ENCODE measurements at regions not wholly inside any gene's neighbourhood (a gene's known extent, or its start where the extent isn't known, plus 50 kb on each side); places are given as distances from the start of the nearest gene placed in this dataset.

DNA sequence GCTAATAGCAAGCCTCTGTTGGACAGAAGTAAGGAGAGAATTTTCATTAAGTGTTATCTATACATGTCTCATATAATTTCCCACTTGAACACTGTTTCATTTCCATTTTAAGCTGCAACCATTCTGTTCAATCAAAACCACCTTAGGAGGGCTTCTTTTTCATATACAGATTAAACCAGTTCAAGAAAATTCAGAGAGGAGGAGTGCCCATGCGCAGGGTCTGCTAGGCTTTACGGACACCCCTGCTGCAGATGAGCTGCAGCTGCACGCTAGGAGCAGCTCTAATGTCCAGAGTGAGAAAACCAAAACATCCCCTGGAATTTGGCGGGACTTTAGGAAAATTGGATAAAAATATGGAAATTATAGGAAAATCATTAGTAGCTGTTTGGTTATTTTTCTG, 541.0 kb downstream of the SPRY1 start:
- no peak for DNase-seq (ENCODE audit: low read depth, low spot score)

DNA sequence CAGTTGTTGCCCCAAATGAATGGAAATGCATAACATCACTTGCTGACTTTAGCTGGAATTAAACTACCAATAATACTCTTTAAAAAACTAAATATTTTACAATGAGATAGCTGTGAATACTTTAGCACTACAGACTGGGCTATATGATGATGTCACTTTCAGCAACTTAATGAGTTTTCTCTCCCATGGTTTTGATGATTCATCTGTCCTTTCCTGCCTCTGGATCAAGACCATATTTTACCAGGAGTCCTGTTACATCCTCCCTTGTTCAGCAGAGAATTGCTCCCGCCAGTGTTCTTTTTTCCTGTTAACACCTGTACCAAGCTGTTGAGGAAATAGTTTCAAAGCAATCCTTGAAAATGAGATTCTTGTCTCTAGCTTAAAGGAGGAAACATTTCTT, 543.0 kb downstream of the SPRY1 start:
- peak; percentile 29 for DNase-seq (ENCODE audit: low read depth, low spot score)

DNA sequence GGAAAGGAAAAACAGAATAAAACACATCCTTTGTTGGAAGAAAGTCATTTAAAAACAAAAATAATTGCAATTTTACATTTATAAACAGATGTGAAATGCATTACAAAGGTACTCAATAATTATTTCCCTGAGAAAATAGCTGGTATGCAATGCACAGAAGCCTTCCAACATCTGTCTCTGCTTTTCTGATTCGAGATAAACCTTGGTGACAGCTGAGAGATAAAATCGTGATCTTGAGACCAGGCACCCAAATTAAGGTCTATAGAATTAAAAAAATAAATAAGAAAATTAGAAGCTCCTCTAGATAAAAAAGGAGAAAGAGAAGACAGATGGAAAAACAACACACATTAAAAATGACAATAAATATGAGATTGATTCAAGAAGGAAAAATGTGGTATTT, 544.0 kb downstream of the SPRY1 start:
- no peak for DNase-seq (ENCODE audit: low read depth, low spot score)

DNA sequence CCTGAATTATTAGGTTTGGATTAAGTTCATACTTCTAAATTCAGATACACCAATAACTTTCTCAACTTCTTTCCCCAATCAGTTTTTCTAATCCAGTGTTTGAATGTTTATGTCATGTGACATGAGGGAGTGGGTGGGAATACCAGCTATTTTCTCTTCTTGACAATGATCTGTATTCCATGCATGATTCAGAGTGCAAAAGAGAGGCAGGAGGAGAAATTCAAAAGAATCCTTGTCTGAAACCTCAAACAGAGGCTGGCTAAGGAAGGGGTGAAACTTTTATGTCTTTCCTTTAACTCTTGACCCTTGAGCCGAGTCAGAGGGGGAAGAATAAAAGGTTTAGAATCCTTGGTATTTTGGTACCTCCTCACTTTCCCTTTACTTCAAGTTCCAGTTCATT, 544.7 kb downstream of the SPRY1 start:
- DNase-seq (ENCODE audit: low read depth, low spot score) = no peak

DNA sequence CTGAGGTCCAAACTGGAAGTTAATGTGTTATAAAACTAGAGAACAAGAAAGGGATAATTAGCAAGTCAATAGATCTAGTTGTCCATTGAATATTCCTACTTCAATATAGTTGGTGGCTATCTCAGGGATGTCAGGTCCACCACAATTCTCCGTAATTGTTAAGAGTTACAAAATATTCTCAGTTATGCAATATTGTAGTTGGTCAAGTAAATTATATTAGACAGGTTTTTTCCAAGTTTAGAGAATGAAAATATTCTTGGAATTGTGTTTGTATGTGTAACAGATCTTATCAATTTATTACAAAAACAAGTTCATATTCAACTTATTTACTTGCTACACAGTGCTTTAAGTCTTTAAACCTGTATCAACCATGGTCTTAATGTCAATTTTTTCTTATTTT, 547.4 kb downstream of the SPRY1 start:
- DNase-seq (ENCODE audit: low read depth, low spot score) = no peak

DNA sequence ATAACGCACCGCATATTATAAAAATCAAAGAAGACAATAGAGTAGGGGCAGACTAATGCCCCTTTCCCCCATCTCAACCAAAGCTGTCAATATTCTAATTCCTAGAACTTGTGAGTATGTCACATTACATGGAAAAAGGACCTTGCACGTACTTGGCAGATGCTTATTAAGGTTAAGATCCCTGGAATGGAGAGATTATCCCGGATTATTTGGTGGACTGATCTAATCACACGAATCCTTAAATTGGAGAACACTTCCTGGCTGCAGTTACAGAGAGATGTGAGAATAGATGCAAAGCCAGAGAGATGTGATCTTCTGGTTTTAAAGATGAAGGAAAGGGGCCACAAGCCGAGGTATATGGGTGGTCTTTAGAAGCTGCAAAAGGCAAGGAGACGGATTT, 548.7 kb downstream of the SPRY1 start:
- no peak for DNase-seq (ENCODE audit: low read depth, low spot score)

DNA sequence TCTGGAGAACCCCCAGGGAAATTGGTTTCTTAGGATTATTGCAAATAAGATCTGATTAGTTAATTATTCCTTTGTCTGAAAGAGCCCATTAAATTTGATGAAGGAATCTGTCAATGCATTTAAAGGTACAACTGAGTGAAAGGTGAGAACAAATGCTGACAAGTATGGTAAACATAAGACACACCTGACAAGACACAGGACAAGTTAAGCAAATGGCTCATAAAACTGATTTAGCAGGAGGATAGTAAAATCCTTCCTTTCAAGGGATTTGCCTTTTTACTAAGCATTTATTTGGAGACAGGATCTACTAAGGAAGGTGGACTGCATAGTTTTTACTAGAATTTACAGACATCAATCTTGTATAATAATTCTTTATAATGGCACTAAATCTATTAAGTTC, 553.9 kb downstream of the SPRY1 start:
- no peak for DNase-seq (ENCODE audit: low read depth, low spot score)

DNA sequence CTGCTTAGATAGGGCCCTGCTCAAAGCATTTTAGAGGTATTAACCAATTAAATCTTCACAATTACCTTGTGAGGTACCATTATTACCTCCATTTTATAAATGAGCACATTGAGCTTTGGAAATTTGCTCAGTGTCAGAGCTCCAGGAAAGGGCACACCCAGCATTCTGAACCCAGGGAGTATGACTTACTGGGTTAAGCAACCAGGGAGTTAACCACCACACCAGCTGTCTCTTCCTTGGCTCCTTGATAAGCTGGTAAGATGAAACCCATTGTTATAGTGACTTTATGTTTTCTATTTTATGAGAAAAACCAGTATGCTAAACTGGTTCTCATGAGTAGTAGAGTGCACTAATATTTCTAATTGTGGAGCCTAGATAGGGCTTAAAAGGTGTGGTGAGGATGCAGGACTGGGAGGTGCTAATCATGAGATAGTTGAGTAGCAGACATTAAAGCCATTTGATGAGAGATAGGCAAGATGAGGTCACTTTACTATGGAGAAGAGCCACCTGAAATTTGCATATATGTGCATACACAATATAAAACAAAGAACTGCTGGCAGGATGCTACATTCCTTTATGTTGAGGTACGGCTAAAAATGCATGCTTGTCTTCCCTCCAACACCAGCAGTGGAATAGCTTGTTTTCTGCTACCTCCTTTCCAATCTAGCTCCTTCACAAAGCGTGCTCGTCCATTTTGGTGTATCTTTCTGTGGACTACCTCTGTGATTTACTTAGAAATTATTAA, 556.1 kb downstream of the SPRY1 start:
- DNase-seq (ENCODE audit: low read depth, low spot score) = no peak

DNA sequence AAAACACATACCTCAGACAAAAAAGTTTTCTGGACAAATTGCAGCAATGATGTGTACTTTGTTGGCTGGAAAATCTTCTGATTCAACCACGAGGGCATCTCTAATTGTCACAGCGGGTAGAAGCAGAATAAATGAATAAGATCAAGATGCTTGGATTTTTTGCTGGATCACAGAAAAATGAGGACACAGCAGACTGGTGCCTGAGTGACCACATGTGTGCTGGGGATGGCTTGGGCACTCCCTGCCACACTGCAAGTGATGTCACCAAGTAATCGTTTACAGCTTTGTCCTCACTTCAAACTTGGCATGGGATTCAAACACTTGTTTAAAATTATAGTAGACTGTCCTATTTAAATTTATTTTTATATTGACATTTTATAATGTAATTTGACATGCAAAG, 557.0 kb downstream of the SPRY1 start:
- DNase-seq (ENCODE audit: low read depth, low spot score) = no peak

DNA sequence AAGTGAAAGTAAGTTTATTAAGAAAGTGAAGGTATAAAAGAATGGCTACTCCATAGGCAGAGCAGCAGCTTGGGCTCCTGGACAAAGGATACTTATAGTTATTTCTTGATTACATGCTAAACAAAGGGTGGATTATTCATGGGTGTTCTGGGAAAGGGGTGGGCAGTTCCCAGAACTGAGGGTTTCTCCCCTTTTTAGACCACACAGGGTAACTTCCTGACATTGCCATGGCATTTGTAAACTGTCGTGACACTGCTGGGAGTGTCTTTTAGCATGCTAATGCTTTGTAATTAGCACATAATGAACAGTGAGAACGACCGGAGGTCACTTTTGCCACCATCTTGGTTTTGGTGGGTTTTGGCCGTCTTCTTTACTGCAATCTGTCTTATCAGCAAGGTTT, 557.6 kb downstream of the SPRY1 start:
- no peak for DNase-seq (ENCODE audit: low read depth, low spot score)

DNA sequence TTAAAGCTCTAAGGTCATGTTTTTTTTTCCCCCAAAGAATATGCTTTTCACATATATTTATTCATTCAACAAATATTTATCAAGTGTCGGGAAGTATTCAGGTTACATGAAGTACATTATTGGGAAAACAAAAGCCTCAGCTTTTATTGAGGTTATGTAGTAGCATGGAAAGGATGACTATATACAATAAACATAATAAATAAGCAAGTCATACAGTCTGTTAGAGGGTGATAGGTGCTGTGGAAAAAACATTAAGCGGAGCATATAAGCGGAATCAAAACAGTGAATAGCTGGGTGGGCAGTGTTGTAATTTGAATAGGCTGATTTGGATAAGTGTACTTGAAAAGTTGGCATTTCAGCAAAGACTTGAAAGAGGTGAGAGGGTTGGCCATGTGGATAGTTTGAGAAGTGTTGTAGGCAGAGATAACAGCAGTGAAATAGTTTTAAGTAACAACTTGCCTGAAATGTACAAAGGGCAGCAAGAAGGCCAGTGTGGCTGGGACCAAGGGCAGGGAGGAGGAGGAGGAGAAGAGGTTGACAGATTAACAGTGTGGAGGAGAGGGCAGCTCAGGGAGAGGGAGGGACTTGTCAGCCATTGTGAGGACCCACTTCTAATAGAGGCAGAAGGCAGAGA, 558.7 kb downstream of the SPRY1 start:
- DNase-seq (ENCODE audit: low read depth, low spot score) = no peak

DNA sequence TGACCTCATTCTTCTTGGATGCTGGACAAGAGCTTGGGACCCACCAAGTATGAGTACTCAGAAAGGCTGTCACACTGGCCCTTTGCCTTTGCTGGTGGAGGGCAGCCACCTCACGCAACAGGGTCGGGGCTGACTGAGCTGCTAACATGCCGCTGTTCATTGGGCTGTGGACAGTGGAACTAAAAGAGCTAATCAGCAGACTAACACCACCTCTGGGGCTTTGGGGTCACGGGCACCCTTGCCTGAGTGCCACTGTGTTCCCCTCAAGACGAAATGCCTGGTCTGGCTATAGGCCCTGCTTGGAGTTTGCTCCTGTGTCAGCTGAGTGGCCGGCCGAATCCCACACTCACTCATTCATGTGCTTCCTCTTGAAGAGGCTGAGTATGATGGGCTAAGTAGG, 559.6 kb downstream of the SPRY1 start:
- no peak for DNase-seq (ENCODE audit: low read depth, low spot score)

DNA sequence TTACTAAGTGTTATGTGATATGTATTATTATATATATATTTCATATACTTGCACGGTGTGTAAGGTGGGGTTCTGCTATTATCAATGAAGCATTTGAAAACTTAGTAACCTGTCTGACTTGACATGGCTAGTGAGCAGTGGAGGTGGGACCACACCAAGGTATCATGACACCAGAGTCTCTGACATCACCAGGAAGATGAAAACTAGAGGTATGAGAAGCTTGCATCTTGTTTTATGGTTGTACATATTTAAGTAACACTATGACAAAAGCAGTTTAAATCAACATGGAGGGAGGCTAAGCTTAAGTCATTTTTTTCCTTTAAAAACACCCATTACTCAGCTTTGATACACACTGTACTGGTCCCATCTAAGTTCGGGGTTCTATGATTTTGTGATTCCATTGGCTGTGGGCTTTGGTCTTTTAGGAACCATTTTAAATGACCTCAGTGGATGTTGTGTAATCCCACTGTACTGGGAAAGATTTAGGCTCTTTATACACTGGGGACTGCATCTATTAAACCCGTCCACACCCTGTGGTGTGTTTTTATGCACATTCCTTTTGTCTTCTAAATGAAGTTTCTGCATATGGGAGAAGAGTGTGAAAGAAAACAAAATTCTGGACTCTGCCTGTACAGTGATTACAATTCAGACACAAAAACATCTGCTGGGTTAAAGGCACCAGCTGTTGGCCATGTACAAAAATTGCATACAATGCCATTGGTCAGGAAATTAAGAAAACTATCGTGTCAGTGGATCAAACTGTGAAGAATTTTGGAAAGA, 570.6 kb downstream of the SPRY1 start:
- no peak for DNase-seq (ENCODE audit: low read depth, low spot score)

DNA sequence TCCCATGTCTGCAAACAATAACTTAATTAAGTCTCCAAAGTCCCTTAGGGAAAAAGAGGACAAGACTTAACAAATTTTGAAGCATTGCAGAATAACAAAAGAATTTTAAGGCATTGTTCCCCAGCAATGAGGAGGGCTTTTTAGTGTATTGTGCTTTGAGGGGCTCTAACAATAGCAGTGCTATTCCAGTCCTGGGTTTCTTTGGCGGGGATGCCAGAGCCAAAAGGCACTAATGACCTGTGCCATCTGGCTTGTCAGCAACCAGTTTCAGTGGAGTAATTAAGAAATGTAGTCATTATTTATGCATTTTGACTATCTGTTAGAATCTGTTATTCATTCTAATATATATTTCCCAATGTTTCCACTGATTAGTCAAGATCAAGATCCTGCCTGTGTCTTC, 575.4 kb downstream of the SPRY1 start:
- DNase-seq (ENCODE audit: low read depth, low spot score) = no peak

DNA sequence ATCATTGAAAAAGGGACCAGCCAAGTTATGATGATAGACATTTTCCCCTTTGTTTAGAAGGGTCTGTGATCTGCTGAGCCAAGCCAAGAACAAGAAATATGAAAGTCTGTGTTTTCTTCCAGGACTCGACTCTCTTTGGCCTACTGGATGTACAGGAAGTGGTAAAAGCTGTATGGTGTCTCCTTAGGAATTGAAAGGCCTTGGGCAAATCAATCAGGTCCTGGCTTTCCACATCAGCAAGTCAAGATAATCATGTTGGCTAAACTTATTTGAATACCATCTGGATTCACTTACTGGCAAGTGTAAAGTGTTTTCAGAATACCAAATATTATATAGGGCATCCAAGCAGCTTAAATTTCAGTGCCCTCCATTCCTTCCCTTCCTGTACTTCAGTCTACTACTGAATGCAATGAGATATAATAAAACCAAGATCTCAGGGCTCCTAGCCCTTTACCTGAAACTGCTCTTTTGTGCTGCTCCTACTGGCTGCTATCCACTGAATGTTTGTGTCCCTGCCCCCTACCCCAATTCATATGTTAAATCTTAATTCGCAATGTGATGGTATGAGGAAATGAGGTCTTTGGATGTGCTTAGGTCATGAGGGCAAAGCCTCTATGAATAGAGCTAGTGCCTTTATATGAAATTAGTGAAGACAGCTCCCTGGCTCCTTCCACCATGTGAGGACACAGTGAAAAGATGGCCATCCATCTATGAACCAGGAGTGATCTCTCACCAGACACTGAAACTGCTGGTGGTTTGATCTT, 578.0 kb downstream of the SPRY1 start:
- DNase-seq (ENCODE audit: low read depth, low spot score) = no peak

DNA sequence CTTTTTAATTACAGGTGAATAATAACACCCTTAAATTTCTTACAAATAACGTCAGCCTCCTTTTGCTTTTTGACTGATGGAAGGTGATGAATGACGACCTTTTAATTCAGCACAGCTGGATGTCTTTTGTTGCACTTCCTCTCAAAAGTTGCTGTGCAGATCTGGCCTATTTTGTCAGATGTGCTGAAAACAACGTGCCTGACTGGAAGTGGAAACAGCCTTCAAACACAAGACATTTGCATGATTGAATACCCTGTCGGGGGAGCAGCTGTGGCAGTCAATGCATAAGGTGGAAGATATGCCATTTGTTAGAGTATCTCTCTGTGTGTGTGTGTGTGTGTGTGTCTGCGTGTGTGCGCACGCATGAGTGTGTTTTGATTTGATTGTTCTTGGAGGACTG, 579.7 kb downstream of the SPRY1 start:
- no peak for DNase-seq (ENCODE audit: low read depth, low spot score)

DNA sequence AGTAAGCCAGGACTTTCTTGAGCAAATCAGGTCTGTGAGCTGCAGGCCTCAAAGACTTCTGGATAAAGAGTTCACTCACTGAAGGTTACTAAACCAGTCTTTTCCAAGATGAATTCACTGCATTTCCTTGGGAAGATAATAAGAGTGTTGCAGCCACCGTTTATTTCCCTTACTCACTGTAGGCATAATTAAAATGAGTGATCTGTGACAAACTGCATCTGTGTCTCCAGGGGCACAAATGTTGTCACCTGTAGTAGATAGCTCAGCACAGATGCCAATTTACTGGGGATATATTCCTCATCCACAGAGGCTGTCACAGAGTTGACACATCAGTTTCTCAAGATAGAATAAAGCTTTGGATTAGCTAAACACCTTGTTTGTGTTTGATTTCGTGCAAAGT, 580.2 kb downstream of the SPRY1 start:
- no peak for DNase-seq (ENCODE audit: low read depth, low spot score)

DNA sequence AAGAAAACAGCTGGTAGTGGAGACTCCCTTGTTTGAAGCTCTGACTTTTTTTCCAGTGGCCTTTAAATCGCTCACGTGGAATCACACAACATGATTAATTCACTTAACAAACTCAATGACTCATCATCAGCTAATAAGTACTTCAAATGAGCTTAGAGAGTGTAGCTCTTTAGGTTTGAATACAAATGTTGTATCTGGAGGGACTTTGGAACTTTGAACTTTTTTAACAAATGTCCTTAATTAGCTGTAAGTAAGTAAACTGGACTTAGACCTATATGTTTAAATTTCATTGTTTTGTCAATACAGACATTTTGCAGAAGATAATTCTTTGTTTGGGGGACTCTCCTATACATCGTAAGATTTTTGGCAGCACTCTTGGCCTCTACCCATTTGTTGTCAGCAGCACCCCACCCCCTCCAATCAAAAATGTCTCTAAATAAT, 581.1 kb downstream of the SPRY1 start:
- DNase-seq (ENCODE audit: low read depth, low spot score) = no peak

DNA sequence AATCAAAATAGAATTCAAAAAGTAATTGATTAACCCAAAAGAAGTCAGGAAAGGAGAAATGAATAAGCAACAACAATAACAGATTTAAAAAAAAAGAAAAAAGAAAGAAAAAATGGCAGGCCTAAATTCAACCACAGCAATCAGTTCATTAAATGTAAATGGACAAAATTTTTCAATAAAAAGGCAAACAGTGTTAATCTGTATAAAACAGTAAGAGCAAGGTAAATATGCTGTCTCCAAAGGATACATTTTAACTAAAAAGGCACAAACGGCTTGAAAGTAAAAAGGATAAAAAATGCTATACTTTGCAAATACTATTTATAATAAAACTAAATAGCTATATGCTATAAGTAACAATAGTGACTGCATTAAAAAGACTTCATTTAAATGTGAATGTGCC, 582.0 kb downstream of the SPRY1 start:
- DNase-seq (ENCODE audit: low read depth, low spot score) = no peak

DNA sequence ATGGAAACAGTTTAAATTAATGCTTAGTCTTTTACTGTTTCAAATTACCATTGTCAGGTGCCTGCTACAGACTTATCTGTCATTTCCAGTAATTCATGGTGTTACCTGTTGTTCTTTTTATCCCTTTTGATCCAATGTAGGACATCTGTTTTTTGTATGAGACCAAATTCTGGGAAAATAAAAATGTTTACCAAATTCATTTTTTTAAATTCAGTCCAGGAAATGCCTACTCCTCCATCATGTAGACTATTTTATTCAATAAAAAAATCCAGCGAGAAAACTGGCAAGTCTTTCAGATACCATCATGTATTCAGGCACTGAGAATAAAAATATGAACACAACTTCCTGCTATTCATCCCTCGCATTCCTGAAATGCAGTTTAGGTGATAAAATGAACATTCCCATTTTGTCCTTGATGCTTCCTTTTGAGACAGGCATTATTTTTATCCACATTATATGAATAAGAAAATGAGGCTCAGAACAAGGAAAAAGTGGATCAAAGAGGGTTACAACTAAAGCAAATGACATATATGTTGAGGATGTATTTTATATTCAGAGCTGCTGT, 584.2 kb downstream of the SPRY1 start:
- DNase-seq (ENCODE audit: low read depth, low spot score) = no peak

DNA sequence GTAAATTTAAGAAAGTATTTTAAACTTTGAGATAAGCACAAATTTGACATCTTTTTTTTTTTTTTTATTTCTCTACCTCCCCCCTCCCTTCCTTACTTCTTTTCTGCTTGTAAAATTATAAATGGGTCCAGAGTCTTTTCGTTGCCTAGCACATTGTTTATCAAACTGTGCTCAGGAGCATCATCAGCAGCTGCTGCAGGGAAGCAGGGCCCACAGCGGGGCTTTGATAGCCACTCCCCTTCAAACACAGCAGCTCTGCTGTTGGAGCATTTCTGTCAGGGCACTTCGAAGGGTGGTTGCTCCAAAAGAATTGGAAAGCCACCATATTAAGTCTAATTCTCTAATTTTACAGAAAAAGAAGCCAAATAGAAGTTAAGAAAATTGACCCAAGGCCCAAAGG, 588.3 kb downstream of the SPRY1 start:
- no peak for DNase-seq (ENCODE audit: low read depth, low spot score)

Measured in smooth muscle cell of the brain vasculature (primary cell).